ENCODE measurements at regions not wholly inside any gene's neighbourhood (a gene's known extent, or its start where the extent isn't known, plus 50 kb on each side); places are given as distances from the start of the nearest gene placed in this dataset.
A peak's percentile ranks its signal among the peaks of the same experiment; 100 is the strongest.
"Not testable (repeated sequence)": the region's sequence is repeated elsewhere in the genome, so short reads cannot be mapped to it uniquely, and the experiment has no call there.

- H3K4me3 Mint-ChIP-seq; H3K27ac Mint-ChIP-seq; ATAC-seq (replicated peaks in 1 of 2); H3K36me3 Mint-ChIP-seq (ENCODE audit: insufficient read depth in 2 of 2); H3K27me3 Mint-ChIP-seq (ENCODE audit: low read depth); H3K9me3 Mint-ChIP-seq; DNase-seq; H3K4me1 Mint-ChIP-seq (ENCODE audit: low read depth): not testable (repeated sequence)
These were observed 186.2 kb upstream of the CHL1 start for GRCh38 chr3:10109-10996.

GRCh38 chr3:11734-12133 lies 184.8 kb upstream of the CHL1 start:
- Mint-ChIP-seq H3K27ac (peak overlapping the region; percentile 9), H3K9me3 (peaks cover 3 to 4% of the 10 kb centered on the region in 2 donors), H3K4me1 (ENCODE audit: low read depth) (no peaks in the 10 kb centered on the region), H3K36me3 (ENCODE audit: insufficient read depth in 2 of 2) (peaks cover 2 to 5% of the 10 kb centered on the region in 2 donors), H3K4me3 (peak overlapping the region in 1 of 2 donors; percentile 41), H3K27me3 (ENCODE audit: low read depth) (peaks cover 7% of the 10 kb centered on the region)
- ATAC-seq (replicated peaks in 1 of 2) (no peak), DNase-seq (no peak)

- ATAC-seq (replicated peaks in 1 of 2) = no peak
- no peaks in the 10 kb centered on the region for H3K4me1 Mint-ChIP-seq (ENCODE audit: low read depth)
- H3K4me3 Mint-ChIP-seq = no peak overlapping the region
- H3K27me3 Mint-ChIP-seq (ENCODE audit: low read depth) = peaks cover 7% of the 10 kb centered on the region
- H3K9me3 Mint-ChIP-seq = peaks cover 3 to 4% of the 10 kb centered on the region in 2 donors
- H3K36me3 Mint-ChIP-seq (ENCODE audit: insufficient read depth in 2 of 2) = peaks cover 2 to 5% of the 10 kb centered on the region in 2 donors
- DNase-seq = no peak
- H3K27ac Mint-ChIP-seq = no peak overlapping the region
These were observed 181.9 kb upstream of the CHL1 start for GRCh38 chr3:14652-15051.

- H3K4me1 Mint-ChIP-seq (ENCODE audit: low read depth) = no peaks in the 10 kb centered on the region
- H3K27me3 Mint-ChIP-seq (ENCODE audit: low read depth) = peaks cover 14% of the 10 kb centered on the region
- H3K27ac Mint-ChIP-seq = no peak overlapping the region
- H3K4me3 Mint-ChIP-seq = no peak overlapping the region
- DNase-seq (no peak), ATAC-seq (replicated peaks in 1 of 2) (no peak)
- H3K9me3 Mint-ChIP-seq = peaks cover 3 to 5% of the 10 kb centered on the region in 2 donors
- peaks cover 2 to 5% of the 10 kb centered on the region in 2 donors for H3K36me3 Mint-ChIP-seq (ENCODE audit: insufficient read depth in 2 of 2)
These were observed 180.2 kb upstream of the CHL1 start for GRCh38 chr3:16366-16765.

- Mint-ChIP-seq H3K27me3 (ENCODE audit: low read depth) (peaks cover 9% of the 10 kb centered on the region), H3K36me3 (ENCODE audit: insufficient read depth in 2 of 2) (no peaks in the 10 kb centered on the region), H3K4me1 (ENCODE audit: low read depth) (no peaks in the 10 kb centered on the region), H3K4me3 (no peak overlapping the region), H3K27ac (no peak overlapping the region), H3K9me3 (peaks cover 0 to 2% of the 10 kb centered on the region in 2 donors)
- DNase-seq (no peak), ATAC-seq (replicated peaks in 1 of 2) (no peak)
These were observed 176.1 kb upstream of the CHL1 start for GRCh38 chr3:20421-20820.

- no peak for ATAC-seq (replicated peaks in 1 of 2)
- peaks cover 2% of the 10 kb centered on the region in 2 donors for H3K9me3 Mint-ChIP-seq
- H3K4me3 Mint-ChIP-seq = no peak overlapping the region
- no peaks in the 10 kb centered on the region for H3K4me1 Mint-ChIP-seq (ENCODE audit: low read depth)
- H3K27ac Mint-ChIP-seq = no peak overlapping the region
- H3K27me3 Mint-ChIP-seq (ENCODE audit: low read depth) = peaks cover 8% of the 10 kb centered on the region
- no peaks in the 10 kb centered on the region for H3K36me3 Mint-ChIP-seq (ENCODE audit: insufficient read depth in 2 of 2)
- DNase-seq = no peak
These were observed 172.6 kb upstream of the CHL1 start for GRCh38 chr3:24006-24405.

- H3K9me3 Mint-ChIP-seq = peaks cover 4 to 7% of the 10 kb centered on the region in 2 donors
- no peaks in the 10 kb centered on the region for H3K4me1 Mint-ChIP-seq (ENCODE audit: low read depth)
- no peak overlapping the region for H3K4me3 Mint-ChIP-seq
- no peak overlapping the region for H3K27ac Mint-ChIP-seq
- DNase-seq = no peak
- no peak for ATAC-seq (replicated peaks in 1 of 2)
- H3K27me3 Mint-ChIP-seq (ENCODE audit: low read depth) = peaks cover 8% of the 10 kb centered on the region
- H3K36me3 Mint-ChIP-seq (ENCODE audit: insufficient read depth in 2 of 2) = peaks cover 1 to 2% of the 10 kb centered on the region in 2 donors
These were observed 171.5 kb upstream of the CHL1 start for GRCh38 chr3:25056-25455.

GRCh38 chr3:35985-36384 lies 160.6 kb upstream of the CHL1 start:
- ATAC-seq (replicated peaks in 1 of 2); H3K27ac Mint-ChIP-seq; H3K4me1 Mint-ChIP-seq (ENCODE audit: low read depth); DNase-seq; H3K9me3 Mint-ChIP-seq; H3K4me3 Mint-ChIP-seq; H3K27me3 Mint-ChIP-seq (ENCODE audit: low read depth); H3K36me3 Mint-ChIP-seq (ENCODE audit: insufficient read depth in 2 of 2): not testable (repeated sequence)

GRCh38 chr3:42871-43744 lies 153.5 kb upstream of the CHL1 start:
- H3K27ac Mint-ChIP-seq; H3K4me1 Mint-ChIP-seq (ENCODE audit: low read depth); DNase-seq; H3K36me3 Mint-ChIP-seq (ENCODE audit: insufficient read depth in 2 of 2); H3K4me3 Mint-ChIP-seq; H3K27me3 Mint-ChIP-seq (ENCODE audit: low read depth); ATAC-seq (replicated peaks in 1 of 2); H3K9me3 Mint-ChIP-seq: not testable (repeated sequence)

- Mint-ChIP-seq H3K4me3 (no peak overlapping the region), H3K9me3 (peaks cover 5 to 6% of the 10 kb centered on the region in 2 donors), H3K4me1 (ENCODE audit: low read depth) (no peaks in the 10 kb centered on the region), H3K27ac (no peak overlapping the region), H3K27me3 (ENCODE audit: low read depth) (peaks cover 8% of the 10 kb centered on the region), H3K36me3 (ENCODE audit: insufficient read depth in 2 of 2) (peaks cover 0 to 2% of the 10 kb centered on the region in 2 donors)
- DNase-seq = no peak
- no peak for ATAC-seq (replicated peaks in 1 of 2)
These were observed 152.4 kb upstream of the CHL1 start for GRCh38 chr3:44028-44676.

- not testable (repeated sequence) for DNase-seq
These were observed 151.6 kb upstream of the CHL1 start for GRCh38 chr3:44941-45340.

GRCh38 chr3:46576-46975 lies 150.0 kb upstream of the CHL1 start:
- Mint-ChIP-seq H3K36me3 (ENCODE audit: insufficient read depth in 2 of 2) (peaks cover 0 to 2% of the 10 kb centered on the region in 2 donors), H3K27me3 (ENCODE audit: low read depth) (peaks cover 8% of the 10 kb centered on the region), H3K4me1 (ENCODE audit: low read depth) (no peaks in the 10 kb centered on the region), H3K9me3 (peaks cover 5% of the 10 kb centered on the region in 2 donors), H3K27ac (no peak overlapping the region), H3K4me3 (no peak overlapping the region)
- ATAC-seq (replicated peaks in 1 of 2) (no peak), DNase-seq (no peak)

More at GRCh38 chr3:44941-45340, 151.6 kb upstream of the CHL1 start:
- H3K4me3 Mint-ChIP-seq; H3K4me1 Mint-ChIP-seq (ENCODE audit: low read depth); H3K27me3 Mint-ChIP-seq (ENCODE audit: low read depth); H3K9me3 Mint-ChIP-seq; H3K27ac Mint-ChIP-seq; H3K36me3 Mint-ChIP-seq (ENCODE audit: insufficient read depth in 2 of 2); ATAC-seq (replicated peaks in 1 of 2): not testable (repeated sequence)

GRCh38 chr3:53441-53840 lies 143.1 kb upstream of the CHL1 start:
- not testable (repeated sequence) for H3K36me3 Mint-ChIP-seq (ENCODE audit: insufficient read depth in 2 of 2); H3K27me3 Mint-ChIP-seq (ENCODE audit: low read depth); H3K27ac Mint-ChIP-seq; ATAC-seq (replicated peaks in 1 of 2); H3K4me1 Mint-ChIP-seq (ENCODE audit: low read depth); H3K9me3 Mint-ChIP-seq; DNase-seq; H3K4me3 Mint-ChIP-seq
